ENCODE measurements at regions not wholly inside any gene's neighbourhood (a gene's known extent, or its start where the extent isn't known, plus 50 kb on each side); places are given as distances from the start of the nearest gene placed in this dataset.
A peak's percentile ranks its signal among the peaks of the same experiment; 100 is the strongest.
"Not testable (repeated sequence)": the region's sequence is repeated elsewhere in the genome, so short reads cannot be mapped to it uniquely, and the experiment has no call there.

- DNase-seq (ENCODE audit: low read depth): not testable (repeated sequence)
Measured at GRCh38 chr17:21470422-21470821, 94.3 kb downstream of the KCNJ12 start.

DNA sequence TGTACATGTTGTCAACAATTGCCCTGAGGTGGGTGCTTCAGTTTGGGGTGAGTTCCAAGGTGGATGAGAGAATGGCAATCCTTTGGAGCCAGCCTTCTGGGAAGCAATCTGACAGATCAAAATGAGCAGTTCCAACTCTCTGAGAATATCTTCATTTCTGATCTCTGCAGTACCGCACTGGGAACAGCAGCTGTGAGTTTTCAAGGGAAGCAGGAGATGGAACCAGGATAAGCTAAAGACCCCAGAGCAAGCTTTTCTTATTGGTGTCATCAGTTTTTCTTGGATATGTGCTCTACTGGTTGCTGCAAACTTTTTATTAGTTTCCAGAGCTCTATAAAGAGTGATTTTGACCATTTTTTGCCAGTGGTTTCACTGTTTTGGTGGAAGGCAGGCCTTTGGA lies 94.7 kb downstream of the KCNJ12 start:
- DNase-seq (ENCODE audit: low read depth): no peak

DNA sequence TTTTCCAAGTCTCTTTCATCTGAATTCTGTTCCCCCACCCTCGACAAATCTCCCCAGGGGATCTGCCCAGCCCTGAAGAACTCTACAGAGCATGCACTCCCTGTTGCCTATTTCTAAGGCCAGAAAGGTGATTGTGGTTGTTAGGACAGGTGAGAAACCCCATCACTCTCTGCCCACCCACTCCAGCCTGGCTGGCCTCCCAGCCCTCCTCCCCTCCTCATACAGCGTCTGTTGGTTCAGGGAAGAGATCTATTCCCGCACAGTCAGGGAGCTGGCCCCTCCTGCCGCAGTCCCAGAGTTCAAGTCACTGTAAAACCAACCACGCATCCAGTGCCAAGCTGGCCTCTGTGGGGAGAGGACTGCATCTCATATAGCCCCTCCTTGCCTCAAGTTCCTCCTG lies 98.7 kb downstream of the KCNJ12 start:
- no peak for DNase-seq (ENCODE audit: low read depth)

- DNase-seq (ENCODE audit: low read depth): no peak
Measured at GRCh38 chr17:21475571-21475970, 99.4 kb downstream of the KCNJ12 start.

DNA sequence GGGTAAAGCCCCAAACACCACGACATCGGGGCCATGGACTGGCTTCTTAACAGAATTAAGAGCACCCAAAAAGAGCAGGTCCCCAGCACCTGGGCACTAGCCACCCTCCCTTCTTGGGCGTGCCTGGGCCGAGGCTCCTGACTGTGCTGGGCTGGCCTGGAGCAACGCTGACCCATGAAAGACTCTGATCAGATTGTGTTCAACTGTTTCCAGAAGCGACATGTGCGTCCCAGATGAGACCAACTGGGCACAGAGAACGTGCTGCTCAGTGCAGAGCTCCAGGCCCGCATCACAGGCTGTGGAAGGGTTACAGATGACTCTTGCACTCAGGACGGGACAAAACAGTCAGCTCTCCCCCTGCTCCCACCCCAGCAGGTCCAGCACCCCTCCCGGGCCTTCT lies 100.7 kb downstream of the KCNJ12 start:
- no peak for DNase-seq (ENCODE audit: low read depth)

DNA sequence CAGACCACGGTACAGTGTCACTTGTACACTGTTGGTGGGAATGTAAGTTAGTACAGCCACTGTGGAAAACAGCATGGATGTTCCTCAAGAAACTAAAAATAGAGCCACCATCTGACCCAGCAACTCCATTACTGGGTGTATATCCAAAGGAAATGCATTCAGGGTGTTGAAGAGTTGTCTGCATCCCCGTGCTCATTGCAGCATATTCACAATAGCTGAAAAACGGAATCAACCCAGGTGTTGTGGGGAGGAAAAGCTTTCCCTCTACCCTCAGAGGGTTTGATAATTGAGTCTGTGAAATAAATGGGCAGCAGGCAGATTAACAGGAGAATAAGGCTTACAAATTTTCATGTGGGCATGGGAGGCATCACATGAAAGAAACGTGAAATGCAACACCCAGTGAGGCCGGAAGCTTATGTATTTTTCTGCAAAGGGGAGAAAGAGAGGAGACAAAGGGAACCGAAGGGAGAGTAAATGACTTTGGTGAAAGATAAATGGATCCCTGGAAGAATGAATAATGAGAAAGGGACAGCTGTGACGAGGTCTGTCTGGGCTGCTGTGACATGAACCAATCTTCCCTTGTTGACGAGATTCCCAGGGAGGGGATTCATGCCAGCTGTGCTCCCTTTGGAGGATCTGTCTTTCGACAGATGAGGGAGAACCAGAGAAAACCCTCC lies 106.2 kb downstream of the KCNJ12 start:
- no peak for DNase-seq (ENCODE audit: low read depth)

DNA sequence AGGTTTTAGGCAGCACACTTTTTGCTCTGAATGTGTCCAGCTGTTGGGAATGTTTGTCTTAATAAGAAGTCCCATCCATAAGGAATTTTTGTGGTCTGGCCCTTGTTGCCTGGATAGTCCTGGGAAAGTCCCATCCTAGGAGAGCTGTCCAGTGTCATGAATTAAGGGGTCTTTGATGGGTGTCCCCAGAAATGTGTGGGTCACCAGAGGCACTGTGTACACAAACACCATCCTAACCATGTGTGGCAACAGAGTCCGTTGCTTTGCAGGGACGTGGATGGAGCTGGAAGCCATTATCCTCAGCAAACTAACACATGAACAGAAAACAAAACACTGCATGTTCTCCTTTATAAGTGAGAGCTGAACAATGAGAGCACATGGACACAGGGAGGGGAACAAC lies 111.9 kb downstream of the KCNJ12 start:
- DNase-seq (ENCODE audit: low read depth): not testable (repeated sequence)

DNA sequence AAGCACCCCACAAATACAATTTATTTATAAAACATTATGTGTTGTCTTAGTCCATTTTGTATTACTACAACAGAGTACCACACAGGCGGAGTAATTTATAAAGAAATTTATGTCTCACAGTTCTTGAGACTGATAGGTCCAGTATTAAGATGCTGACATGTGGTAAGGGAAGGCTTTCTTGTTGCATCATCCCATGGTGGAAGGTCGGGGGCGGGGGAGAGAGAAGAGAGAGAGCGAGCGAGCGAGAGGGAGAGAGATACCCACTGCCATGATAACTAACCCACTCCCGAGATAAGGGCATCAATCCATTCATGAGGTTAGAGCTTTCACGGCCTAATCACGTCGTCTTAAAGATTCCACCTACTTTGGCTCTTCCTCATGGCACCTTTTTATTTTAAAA lies 117.8 kb downstream of the KCNJ12 start:
- DNase-seq (ENCODE audit: low read depth): no peak

GRCh38 chr17:21495281-21495680 lies 119.1 kb downstream of the KCNJ12 start:
- no peak for DNase-seq (ENCODE audit: low read depth)

DNA sequence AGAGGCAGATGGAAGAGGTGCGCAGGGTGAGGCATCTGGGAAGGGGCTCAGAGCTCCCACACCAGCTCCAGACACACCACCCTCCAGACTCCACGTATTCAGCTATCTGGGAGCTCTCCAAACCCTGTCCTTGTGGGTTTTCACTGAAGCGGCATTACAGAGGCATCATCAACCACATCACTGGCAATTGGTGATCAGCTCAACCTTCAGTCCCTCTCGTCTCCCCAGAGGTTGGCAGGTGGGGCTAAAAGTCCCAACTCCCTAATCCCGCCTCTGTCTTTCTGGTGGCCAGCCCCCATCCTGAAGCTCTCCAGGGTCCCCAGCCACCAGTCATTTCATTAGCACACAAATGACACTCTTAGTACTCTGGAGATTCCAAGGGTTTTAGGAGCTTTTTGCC lies 123.9 kb downstream of the KCNJ12 start:
- no peak for DNase-seq (ENCODE audit: low read depth)

DNA sequence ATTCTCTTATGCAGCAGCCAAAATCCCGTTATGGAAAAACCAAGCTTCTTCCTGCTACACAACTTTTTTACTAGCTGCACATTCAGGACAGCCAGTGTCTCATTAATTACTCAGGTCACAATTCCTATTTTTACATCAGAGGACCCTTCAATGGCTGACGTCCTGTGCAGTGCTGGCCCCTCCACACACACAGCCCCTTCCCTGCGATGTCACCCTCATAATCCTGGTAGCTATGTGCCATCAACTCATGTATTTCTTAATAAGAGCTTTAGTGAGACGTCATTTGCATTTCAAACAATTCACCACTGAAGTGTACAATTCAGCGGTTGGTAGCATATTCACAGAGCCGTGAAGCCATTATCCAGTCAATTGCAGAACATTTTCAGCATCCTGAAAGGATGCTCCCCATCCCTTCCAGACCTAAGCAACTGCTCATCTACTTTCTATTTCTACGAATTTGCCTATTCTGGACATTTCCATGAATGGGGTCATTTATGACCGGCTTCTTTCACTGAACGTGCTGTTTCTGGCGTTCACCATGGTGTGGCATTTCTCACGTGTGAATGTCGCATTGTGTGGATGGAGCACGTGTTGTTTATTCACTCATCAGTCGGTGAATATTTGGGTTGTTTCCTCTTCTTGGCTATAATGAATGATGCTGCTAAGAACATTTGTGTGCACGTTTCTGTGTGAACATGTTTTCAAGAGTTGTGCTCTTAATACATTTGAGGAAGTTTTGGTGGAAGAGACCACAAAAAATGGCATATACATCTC lies 126.0 kb downstream of the KCNJ12 start:
- DNase-seq (ENCODE audit: low read depth): not testable (repeated sequence)

DNA sequence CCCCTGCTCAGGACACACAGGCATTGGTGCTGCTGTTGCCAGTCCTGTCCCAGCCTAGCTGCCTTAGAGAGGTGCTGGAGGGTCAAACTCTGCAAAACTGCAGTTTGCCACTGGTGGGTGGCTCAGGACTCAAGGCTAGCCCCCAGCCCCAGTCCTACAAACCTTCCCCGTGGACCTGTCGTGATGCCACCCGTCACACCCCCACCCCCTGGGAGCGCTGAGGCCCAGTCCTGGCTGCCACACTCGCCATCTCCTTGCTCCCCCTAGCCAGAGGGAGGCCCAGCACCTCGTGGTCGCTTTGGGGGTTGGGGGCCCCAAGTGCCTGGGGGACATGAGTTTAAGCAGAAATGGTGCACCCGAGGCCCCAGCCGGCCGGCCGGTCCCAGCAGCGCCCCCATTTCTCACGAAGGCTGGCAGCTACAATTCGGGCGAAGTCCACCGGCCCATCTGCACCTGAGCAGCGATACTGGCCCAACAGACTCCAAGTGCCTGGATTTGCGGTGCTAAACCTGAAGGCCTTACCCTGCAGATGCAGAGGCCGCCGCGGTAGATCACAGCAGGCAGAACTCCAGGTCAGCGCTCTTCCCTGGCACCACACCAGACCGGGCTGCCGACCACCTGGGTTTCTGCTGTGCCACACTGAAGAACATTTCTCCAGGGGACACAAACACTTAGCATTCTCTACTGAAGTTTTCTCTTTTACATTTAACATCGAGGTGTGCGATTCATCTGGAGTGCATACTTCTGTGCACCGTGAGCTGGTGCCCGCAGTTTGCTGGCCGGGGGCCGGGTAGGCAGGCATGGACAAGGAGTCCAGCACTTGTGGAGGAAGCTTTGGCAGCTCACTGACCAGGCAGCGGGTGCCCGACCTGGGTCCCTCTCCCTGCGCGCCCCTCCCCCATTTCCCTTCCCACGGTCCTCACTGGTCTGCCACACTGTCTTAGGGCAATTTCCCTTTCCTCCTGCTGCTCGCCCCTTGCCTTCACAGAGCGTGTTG lies 130.0 kb downstream of the KCNJ12 start:
- no peak for DNase-seq (ENCODE audit: low read depth)

DNA sequence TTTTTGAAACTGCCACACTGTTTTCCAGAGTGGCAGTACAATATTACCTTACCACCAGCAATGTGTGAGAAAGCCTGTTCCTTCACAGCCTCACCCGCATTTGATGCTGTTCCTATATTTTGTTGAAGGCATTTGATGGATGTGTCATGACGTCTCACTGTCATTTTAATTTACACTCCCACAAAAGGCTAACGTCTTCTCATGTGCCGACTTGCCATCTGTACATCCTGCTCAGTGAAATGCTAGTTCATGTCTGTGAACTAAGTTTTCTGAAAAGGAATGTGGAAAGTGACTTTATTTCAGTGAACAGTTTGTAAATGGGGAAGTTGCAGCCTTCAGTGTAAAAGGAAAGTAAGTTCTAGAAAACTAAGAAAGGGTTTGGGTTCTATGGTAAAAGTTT lies 131.6 kb downstream of the KCNJ12 start:
- DNase-seq (ENCODE audit: low read depth): not testable (repeated sequence)

- no peak for DNase-seq (ENCODE audit: low read depth)
Measured at GRCh38 chr17:21508211-21508610, 132.1 kb downstream of the KCNJ12 start.

DNA sequence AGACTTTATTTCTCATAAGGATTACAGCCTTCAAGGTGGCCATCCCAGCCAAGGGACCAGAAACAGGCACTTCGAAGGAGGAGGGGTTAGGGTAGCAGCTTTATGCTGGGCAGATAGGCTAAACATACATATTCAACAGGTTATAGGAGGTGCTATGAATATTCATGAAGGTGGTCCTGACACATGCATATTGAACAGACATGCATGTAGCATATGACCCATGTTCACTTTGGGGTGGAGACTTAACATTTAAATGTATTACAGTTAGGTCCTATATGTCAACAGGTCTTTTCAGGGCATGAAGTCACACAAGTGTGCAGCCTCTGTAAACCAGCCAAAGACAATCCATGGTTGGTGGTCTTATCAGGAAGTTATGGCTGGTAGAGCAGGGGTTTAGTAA lies 133.2 kb downstream of the KCNJ12 start:
- not testable (repeated sequence) for DNase-seq (ENCODE audit: low read depth)

DNA sequence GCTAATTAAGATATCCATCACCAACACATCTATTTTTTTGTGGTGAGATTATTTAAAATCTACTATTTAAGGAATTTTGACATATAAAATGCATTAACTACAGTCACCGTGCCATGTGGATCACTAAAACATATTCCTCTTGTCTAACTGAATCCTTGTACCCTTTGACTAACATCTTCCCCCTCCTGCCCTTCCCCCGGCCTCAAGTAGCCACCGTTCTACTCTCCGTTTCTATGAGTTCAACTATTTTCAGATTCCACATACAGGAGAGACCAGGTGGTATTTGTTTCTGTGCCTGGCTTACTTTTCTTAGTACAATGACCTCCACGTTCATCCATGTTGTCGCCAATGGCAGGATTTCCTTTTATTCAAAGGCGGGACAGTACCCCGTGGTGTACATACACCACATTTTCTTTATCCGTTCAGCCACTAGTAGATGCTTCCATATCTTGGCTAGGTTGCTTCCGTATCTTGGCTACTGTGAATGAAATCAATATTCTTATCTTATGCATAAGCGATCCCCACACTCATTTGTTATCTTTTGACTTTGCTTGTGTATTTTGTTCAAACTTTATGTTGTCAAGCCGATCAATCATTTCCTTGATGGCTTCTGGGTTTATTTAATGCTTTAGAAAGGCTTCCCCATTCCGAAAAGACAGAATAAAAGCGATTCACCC lies 134.7 kb downstream of the KCNJ12 start:
- DNase-seq (ENCODE audit: low read depth): no peak

- peak; percentile 93 for DNase-seq (ENCODE audit: low read depth)
Measured at GRCh38 chr17:21511363-21512195, 135.4 kb downstream of the KCNJ12 start.

GRCh38 chr17:21512307-21513011 lies 136.3 kb downstream of the KCNJ12 start:
- DNase-seq (ENCODE audit: low read depth): no peak

GRCh38 chr17:21513012-21513570 lies 136.9 kb downstream of the KCNJ12 start:
- peak; percentile 80 for DNase-seq (ENCODE audit: low read depth)

DNA sequence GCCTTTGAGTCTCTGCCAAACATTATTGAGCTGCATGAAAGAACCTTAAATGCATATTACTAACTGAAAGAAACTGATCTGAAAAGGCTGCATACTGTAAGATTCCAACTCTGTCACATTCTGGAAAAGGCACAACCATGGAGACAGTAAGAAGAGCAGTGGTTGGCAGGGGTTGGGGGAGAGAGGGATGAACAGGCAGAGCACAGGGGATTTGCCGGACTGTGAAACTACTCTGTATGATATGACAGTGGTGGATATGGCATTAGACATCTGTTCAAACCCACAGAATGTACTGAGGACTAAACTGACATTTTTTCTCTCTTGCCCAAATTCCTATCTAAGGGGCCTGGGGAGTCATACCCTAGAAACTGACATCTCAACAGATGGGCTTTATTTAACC lies 138.4 kb downstream of the KCNJ12 start:
- DNase-seq (ENCODE audit: low read depth): not testable (repeated sequence)
